GM18868 (cell line): ENCODE measurements at regions not wholly inside any gene's neighbourhood (a gene's known extent, or its start where the extent isn't known, plus 50 kb on each side); places are given as distances from the start of the nearest gene placed in this dataset.

Source experiments
- ATAC-seq: cut with Tn5 transposase; IDR thresholded peaks from one replicate; pipeline ENCODE4 v1.9.1; 2021; ENCODE audit warnings: mild to moderate bottlenecking, moderate library complexity; ENCODE audit not compliant: unreplicated experiment

GRCh38 chr11:80240245-80240644, 799.4 kb upstream of the TENM4 start:
- ATAC-seq: no peak

- no peak for ATAC-seq
Observed at GRCh38 chr11:80239217-80239616, 798.4 kb upstream of the TENM4 start.

- no peak for ATAC-seq
Observed at GRCh38 chr11:80227915-80228314, 787.1 kb upstream of the TENM4 start.

GRCh38 chr11:80214413-80214812, 773.6 kb upstream of the TENM4 start:
- no peak for ATAC-seq

GRCh38 chr11:80211673-80212072, 770.8 kb upstream of the TENM4 start:
- no peak for ATAC-seq

- no peak for ATAC-seq
Observed at GRCh38 chr11:80204021-80204420, 763.2 kb upstream of the TENM4 start.

GRCh38 chr11:80196932-80197554, 756.2 kb upstream of the TENM4 start:
- ATAC-seq: no peak

- ATAC-seq: no peak
Observed at GRCh38 chr11:80196041-80196440, 755.2 kb upstream of the TENM4 start.

GRCh38 chr11:80194625-80195024, 753.8 kb upstream of the TENM4 start:
- ATAC-seq: no peak

- no peak for ATAC-seq
Observed at GRCh38 chr11:80194016-80194415, 753.2 kb upstream of the TENM4 start.

GRCh38 chr11:80188076-80188627, 747.3 kb upstream of the TENM4 start:
- no peak for ATAC-seq

GRCh38 chr11:80186692-80187091, 745.9 kb upstream of the TENM4 start:
- ATAC-seq: no peak

GRCh38 chr11:80182901-80183300, 742.1 kb upstream of the TENM4 start:
- no peak for ATAC-seq

- no peak for ATAC-seq
Observed at GRCh38 chr11:80173371-80174136, 732.7 kb upstream of the TENM4 start.

- no peak for ATAC-seq
Observed at GRCh38 chr11:80168796-80169195, 728.0 kb upstream of the TENM4 start.

- ATAC-seq: no peak
Observed at GRCh38 chr11:80167766-80168165, 726.9 kb upstream of the TENM4 start.

GRCh38 chr11:80165744-80166143, 724.9 kb upstream of the TENM4 start:
- no peak for ATAC-seq

GRCh38 chr11:80163441-80163840, 722.6 kb upstream of the TENM4 start:
- no peak for ATAC-seq

GRCh38 chr11:80163011-80163410, 722.2 kb upstream of the TENM4 start:
- ATAC-seq: no peak

- no peak for ATAC-seq
Observed at GRCh38 chr11:80162387-80162786, 721.6 kb upstream of the TENM4 start.

GRCh38 chr11:80157447-80157846, 716.6 kb upstream of the TENM4 start:
- no peak for ATAC-seq

- no peak for ATAC-seq
Observed at GRCh38 chr11:80156062-80156461, 715.2 kb upstream of the TENM4 start.
